SU-DHL-6 (cell line): ENCODE measurements at regions not wholly inside any gene's neighbourhood (a gene's known extent, or its start where the extent isn't known, plus 50 kb on each side); places are given as distances from the start of the nearest gene placed in this dataset.

Experiments
- H2AFZ ChIP-seq: fragments of 200-600 bp; sonication (generic); 2 replicates; pipeline ENCODE4 v1.6.1; 2014; ENCODE audit warnings: low read depth, mild to moderate bottlenecking, moderate library complexity, mixed read lengths, antibody characterized with exemption, low read length; ENCODE audit not compliant: severe bottlenecking
- H3F3A ChIP-seq: fragments of 200-600 bp; shearing (Covaris generic); 2 replicates; pipeline ENCODE4 v1.6.0; 2016; ENCODE audit warnings: antibody characterized with exemption, mild to moderate bottlenecking; ENCODE audit not compliant: insufficient read depth
- H3K27ac ChIP-seq: fragments of 200-600 bp; sonication (generic); 2 replicates; pipeline ENCODE4 v1.5.1; 2016; ENCODE audit warnings: low read depth, mild to moderate bottlenecking, low read length, moderate library complexity, mixed read lengths
- H3K27me3 ChIP-seq: fragments of 200-600 bp; sonication (generic), shearing (Covaris generic); 2 replicates; pipeline ENCODE4 v1.6.0; 2014; ENCODE audit warnings: mild to moderate bottlenecking, low read length
- H3K36me3 ChIP-seq: fragments of 200-600 bp; sonication (generic); 2 replicates; pipeline ENCODE4 v1.6.1; 2014; ENCODE audit warnings: mild to moderate bottlenecking, low read length, mixed read lengths
- H3K4me2 ChIP-seq: fragments of 300-600, 200-600 bp; shearing (Covaris generic), sonication (generic); 2 replicates; pipeline ENCODE4 v1.6.0; 2014; ENCODE audit warnings: low read length, low read depth, mild to moderate bottlenecking; ENCODE audit not compliant: poor library complexity, severe bottlenecking
- H3K4me3 ChIP-seq: fragments of 200-600 bp; sonication (generic); 2 replicates; pipeline ENCODE4 v1.5.1; 2014; ENCODE audit warnings: antibody characterized with exemption, low read length, mild to moderate bottlenecking, mixed read lengths; ENCODE audit not compliant: insufficient read depth, poor library complexity, severe bottlenecking
- H3K79me2 ChIP-seq: fragments of 200-600 bp; sonication (generic); 2 replicates; pipeline ENCODE4 v1.6.1; 2014; ENCODE audit warnings: mild to moderate bottlenecking, low read length, moderate library complexity; ENCODE audit not compliant: insufficient read depth
- H3K9ac ChIP-seq: fragments of 200-600 bp; sonication (generic); 2 replicates; pipeline ENCODE4 v1.7.0; 2014; ENCODE audit warnings: mild to moderate bottlenecking, low read length
- H3K9me2 ChIP-seq: fragments of 200-600 bp; sonication (generic); replicated peaks from 2 replicates; pipeline ENCODE4 v1.6.1; 2014; ENCODE audit warnings: low read length; ENCODE audit not compliant: insufficient read depth
- H3K9me3 ChIP-seq: fragments of 200-600 bp; sonication (generic); 2 replicates; pipeline ENCODE4 v1.6.1; 2014; ENCODE audit warnings: low read length, mixed read lengths; ENCODE audit not compliant: insufficient read depth
- H4K20me1 ChIP-seq: fragments of 200-600 bp; sonication (generic); 2 replicates; pipeline ENCODE4 v1.6.1; 2014; ENCODE audit warnings: low read depth, mild to moderate bottlenecking, antibody characterized with exemption, low read length, moderate library complexity, mixed read lengths
- EZH2phosphoT487 ChIP-seq: fragments of 200-600 bp; sonication (generic), shearing (Covaris generic); conservative IDR thresholded peaks from 2 replicates; pipeline ENCODE4 v1.6.1; 2018; ENCODE audit warnings: mild to moderate bottlenecking, antibody characterized with exemption, low read length, moderate library complexity, mixed read lengths
- TF ChIP-seq, protein P1 (sequence below): fragments of 200-600 bp; sonication (generic); IDR thresholded peaks from one replicate; pipeline ENCODE4 v1.5.1; 2017; ENCODE audit warnings: antibody characterized with exemption, mild to moderate bottlenecking, low read length, moderate library complexity; ENCODE audit not compliant: insufficient read depth, poor library complexity, severe bottlenecking

- no peaks in the 10 kb centered on the region for H3K9me2 ChIP-seq
- no peaks in the 10 kb centered on the region for H3K79me2 ChIP-seq
- H3K27ac ChIP-seq: no peak overlapping the region
- H3K9ac ChIP-seq: no peak overlapping the region
- no peak overlapping the region for H3K4me2 ChIP-seq
- H3K27me3 ChIP-seq: no peaks in the 10 kb centered on the region
- H2AFZ ChIP-seq: no peak overlapping the region
- TF ChIP-seq, protein P1, sequence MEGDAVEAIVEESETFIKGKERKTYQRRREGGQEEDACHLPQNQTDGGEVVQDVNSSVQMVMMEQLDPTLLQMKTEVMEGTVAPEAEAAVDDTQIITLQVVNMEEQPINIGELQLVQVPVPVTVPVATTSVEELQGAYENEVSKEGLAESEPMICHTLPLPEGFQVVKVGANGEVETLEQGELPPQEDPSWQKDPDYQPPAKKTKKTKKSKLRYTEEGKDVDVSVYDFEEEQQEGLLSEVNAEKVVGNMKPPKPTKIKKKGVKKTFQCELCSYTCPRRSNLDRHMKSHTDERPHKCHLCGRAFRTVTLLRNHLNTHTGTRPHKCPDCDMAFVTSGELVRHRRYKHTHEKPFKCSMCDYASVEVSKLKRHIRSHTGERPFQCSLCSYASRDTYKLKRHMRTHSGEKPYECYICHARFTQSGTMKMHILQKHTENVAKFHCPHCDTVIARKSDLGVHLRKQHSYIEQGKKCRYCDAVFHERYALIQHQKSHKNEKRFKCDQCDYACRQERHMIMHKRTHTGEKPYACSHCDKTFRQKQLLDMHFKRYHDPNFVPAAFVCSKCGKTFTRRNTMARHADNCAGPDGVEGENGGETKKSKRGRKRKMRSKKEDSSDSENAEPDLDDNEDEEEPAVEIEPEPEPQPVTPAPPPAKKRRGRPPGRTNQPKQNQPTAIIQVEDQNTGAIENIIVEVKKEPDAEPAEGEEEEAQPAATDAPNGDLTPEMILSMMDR: no peak
- no peak for TF ChIP-seq EZH2phosphoT487
- no peaks in the 10 kb centered on the region for H3F3A ChIP-seq
- H3K9me3 ChIP-seq: no peaks in the 10 kb centered on the region
- no peaks in the 10 kb centered on the region for H3K36me3 ChIP-seq
- H4K20me1 ChIP-seq: no peaks in the 10 kb centered on the region
- H3K4me3 ChIP-seq: no peak overlapping the region
Observed at GRCh38 chr19:32241932-32242710, 103.3 kb upstream of the ZNF507 start.

- TF ChIP-seq, protein P1: no peak
- no peak for TF ChIP-seq EZH2phosphoT487
- no peaks in the 10 kb centered on the region for H3K79me2 ChIP-seq
Observed at GRCh38 chr19:32246006-32246405, 99.4 kb upstream of the ZNF507 start.

GRCh38 chr19:32251634-32252332 lies 93.6 kb upstream of the ZNF507 start:
- no peaks in the 10 kb centered on the region for H3K9me3 ChIP-seq
- no peak overlapping the region for H3K27ac ChIP-seq
- no peaks in the 10 kb centered on the region for H3K36me3 ChIP-seq
- H3K4me3 ChIP-seq: no peak overlapping the region
- no peaks in the 10 kb centered on the region for H3K79me2 ChIP-seq
- no peak for TF ChIP-seq EZH2phosphoT487
- TF ChIP-seq, protein P1: no peak
- no peaks in the 10 kb centered on the region for H3K9me2 ChIP-seq
- H3K9ac ChIP-seq: no peak overlapping the region
- no peak overlapping the region for H2AFZ ChIP-seq
- H4K20me1 ChIP-seq: no peaks in the 10 kb centered on the region
- H3K4me2 ChIP-seq: no peak overlapping the region
- H3F3A ChIP-seq: no peaks in the 10 kb centered on the region
- no peaks in the 10 kb centered on the region for H3K27me3 ChIP-seq

More at GRCh38 chr19:32246006-32246405, 99.4 kb upstream of the ZNF507 start:
- H3K9me2 ChIP-seq: no peaks in the 10 kb centered on the region
- H3F3A ChIP-seq: no peaks in the 10 kb centered on the region
- no peak overlapping the region for H2AFZ ChIP-seq
- H3K36me3 ChIP-seq: no peaks in the 10 kb centered on the region
- H3K27me3 ChIP-seq: no peaks in the 10 kb centered on the region
- H3K9ac ChIP-seq: no peak overlapping the region
- H3K4me3 ChIP-seq: no peak overlapping the region
- H3K27ac ChIP-seq: no peak overlapping the region
- no peaks in the 10 kb centered on the region for H3K9me3 ChIP-seq
- no peaks in the 10 kb centered on the region for H4K20me1 ChIP-seq
- no peak overlapping the region for H3K4me2 ChIP-seq
